IMR-90 (cell line): ENCODE measurements at regions not wholly inside any gene's neighbourhood (a gene's known extent, or its start where the extent isn't known, plus 50 kb on each side); places are given as distances from the start of the nearest gene placed in this dataset.

ENCODE experiments used
- ATAC-seq: fragments of 200-7000 bp; cut with Tn5 transposase; 2 replicates; pipeline ENCODE4 v1.9.1; 2020; ENCODE audit warnings: low read depth, mild to moderate bottlenecking, moderate library complexity
- BruUV-seq: library from RNA; stranded (reverse); fragments of 400-500 nt; replicated peaks from 2 replicates; lab custom pipeline; 2021; lab: Mats Ljungman, UMichigan
- CTCF ChIA-PET: fragments of 300-600 bp; formaldehyde crosslinking; extraction: SDS; loops from one replicate; lab custom pipeline; 2021; ENCODE audit warnings: antibody characterized with exemption; lab: Yijun Ruan, JAX
- POLR2A ChIA-PET: fragments of 300-600 bp; sonication (Branson Sonifier 250); formaldehyde crosslinking; loops from one replicate; lab custom pipeline; 2022; ENCODE audit warnings: antibody characterized with exemption; ENCODE audit not compliant: unreplicated experiment; lab: Charles Lee
- DNase-seq: peaks from one replicate; pipeline ENCODE4 v3.0.0; 2013
- H2AFZ ChIP-seq: replicated peaks from 2 replicates; pipeline ENCODE3; 2013; ENCODE audit warnings: low read length, mild to moderate bottlenecking; ENCODE audit not compliant: poor library complexity
- H2AK5ac ChIP-seq: 2 replicates; pipeline ENCODE4 v1.6.1; 2013; ENCODE audit warnings: low read depth, low read length, inconsistent platforms
- H2AK9ac ChIP-seq: replicated peaks from 2 replicates; pipeline ENCODE3; 2013; ENCODE audit warnings: mild to moderate bottlenecking, low read depth, low read length, moderate library complexity; ENCODE audit not compliant: poor library complexity
- H2BK120ac ChIP-seq: 2 replicates; pipeline ENCODE4 v1.6.1; 2013; ENCODE audit warnings: low read depth, low read length, inconsistent platforms
- H2BK15ac ChIP-seq: 3 replicates; pipeline ENCODE4 v1.6.1; 2013; ENCODE audit warnings: low read depth, low read length, inconsistent platforms
- H2BK20ac ChIP-seq: 2 replicates; pipeline ENCODE4 v1.6.1; 2013; ENCODE audit warnings: low read depth, mild to moderate bottlenecking, inconsistent platforms, low read length, moderate library complexity
- H2BK5ac ChIP-seq: 2 replicates; pipeline ENCODE4 v1.6.1; 2013; ENCODE audit warnings: mild to moderate bottlenecking, low read depth, low read length, inconsistent platforms; ENCODE audit not compliant: poor library complexity, severe bottlenecking
- H3K14ac ChIP-seq: replicated peaks from 2 replicates; pipeline ENCODE4 v1.6.1; 2013; ENCODE audit warnings: low read depth, low read length, inconsistent platforms
- H3K18ac ChIP-seq: 2 replicates; pipeline ENCODE4 v1.6.1; 2013; ENCODE audit warnings: low read depth, low read length, control low read depth
- H3K23ac ChIP-seq: 2 replicates; pipeline ENCODE4 v1.6.1; 2013; ENCODE audit warnings: low read depth, low read length, inconsistent platforms
- H3K27ac ChIP-seq: 2 replicates; pipeline ENCODE4 v1.5.1; 2013; ENCODE audit warnings: mild to moderate bottlenecking, control low read depth, low read length; ENCODE audit not compliant: insufficient read depth
- H3K27me3 ChIP-seq: 2 replicates; pipeline ENCODE4 v1.6.1; 2013; ENCODE audit warnings: low read length; ENCODE audit not compliant: control insufficient read depth, insufficient read depth
- H3K36me3 ChIP-seq: 2 replicates; pipeline ENCODE4 v1.6.1; 2013; ENCODE audit warnings: low read length, mixed read lengths; ENCODE audit not compliant: control insufficient read depth, insufficient read depth
- H3K4ac ChIP-seq: 2 replicates; pipeline ENCODE4 v1.6.1; 2013; ENCODE audit warnings: low read depth, low read length, inconsistent platforms
- H3K4me1 ChIP-seq: 2 replicates; pipeline ENCODE4 v1.6.1; 2013; ENCODE audit warnings: low read length, mixed read lengths; ENCODE audit not compliant: control insufficient read depth, insufficient read depth
- H3K4me2 ChIP-seq: 2 replicates; pipeline ENCODE4 v1.6.1; 2013; ENCODE audit warnings: low read depth, mild to moderate bottlenecking, control low read depth, low read length, moderate library complexity
- H3K4me3 ChIP-seq: 2 replicates; pipeline ENCODE4 v1.5.1; 2013; ENCODE audit warnings: low read depth, mild to moderate bottlenecking, control low read depth, low read length, moderate library complexity; ENCODE audit not compliant: insufficient read depth
- H3K56ac ChIP-seq: 2 replicates; pipeline ENCODE4 v1.6.1; 2013; ENCODE audit warnings: low read length, inconsistent platforms; ENCODE audit not compliant: insufficient read depth; ENCODE audit errors: extremely low read depth
- H3K79me1 ChIP-seq, 2 experiments: 2 replicates each; pipeline ENCODE4 v1.6.1; 2013; ENCODE audit warnings: low read length in 2 of 2, inconsistent platforms in 1 of 2, low read depth in 1 of 2
- H3K9ac ChIP-seq: 2 replicates; pipeline ENCODE4 v1.6.1; 2013; ENCODE audit warnings: low read depth, low read length, control low read depth
- H3K9me1 ChIP-seq: 2 replicates; pipeline ENCODE4 v1.6.1; 2013; ENCODE audit warnings: low read length, inconsistent platforms; ENCODE audit not compliant: insufficient read depth
- H3K9me3 ChIP-seq: 2 replicates; pipeline ENCODE4 v1.6.1; 2013; ENCODE audit warnings: low read length; ENCODE audit not compliant: control insufficient read depth, insufficient read depth
- H4K20me1 ChIP-seq: 2 replicates; pipeline ENCODE4 v1.6.1; 2013; ENCODE audit warnings: low read length, inconsistent platforms; ENCODE audit not compliant: insufficient read depth
- H4K5ac ChIP-seq: 2 replicates; pipeline ENCODE4 v1.6.1; 2013; ENCODE audit warnings: mild to moderate bottlenecking, low read depth, low read length, control low read depth
- H4K8ac ChIP-seq, 2 experiments: 2 replicates each; pipeline ENCODE4 v1.6.1; 2013; ENCODE audit warnings: low read depth in 2 of 2, low read length in 2 of 2, control low read depth in 1 of 2, inconsistent platforms in 1 of 2
- H4K91ac ChIP-seq: 2 replicates; pipeline ENCODE4 v1.6.1; 2013; ENCODE audit warnings: low read depth, low read length, inconsistent platforms; ENCODE audit not compliant: insufficient read depth
- BHLHE40 ChIP-seq: fragments of 150-350 bp; IDR thresholded peaks from 2 replicates; pipeline ENCODE4 v1.6.1; 2016; ENCODE audit warnings: mild to moderate bottlenecking, low read depth, low read length
- CEBPB ChIP-seq: IDR thresholded peaks from 2 replicates; pipeline ENCODE4 v1.6.1; 2012; ENCODE audit warnings: low read depth, low read length, improper control_type of control experiment
- CHD1 ChIP-seq: IDR thresholded peaks from 2 replicates; pipeline ENCODE4 v1.6.1; 2012; ENCODE audit warnings: low read depth, low read length, improper control_type of control experiment
- FOS ChIP-seq: fragments of 150-350 bp; IDR thresholded peaks from 2 replicates; pipeline ENCODE4 v1.6.1; 2016; ENCODE audit warnings: low read depth, low read length
- MAFK ChIP-seq: IDR thresholded peaks from 2 replicates; pipeline ENCODE4 v1.6.1; 2012; ENCODE audit warnings: low read depth, low read length, improper control_type of control experiment
- MAZ ChIP-seq: IDR thresholded peaks from 2 replicates; pipeline ENCODE4 v1.6.1; 2012; ENCODE audit warnings: low read depth, mild to moderate bottlenecking, low read length, improper control_type of control experiment, moderate library complexity, borderline replicate concordance
- MXI1 ChIP-seq: IDR thresholded peaks from 2 replicates; pipeline ENCODE4 v1.6.1; 2012; ENCODE audit warnings: low read depth, mild to moderate bottlenecking, low read length, moderate library complexity, borderline replicate concordance
- NFE2L2 ChIP-seq: fragments of 150-350 bp; IDR thresholded peaks from 2 replicates; pipeline ENCODE4 v1.6.1; 2016; ENCODE audit warnings: low read depth, mild to moderate bottlenecking, low read length
- POLR2A ChIP-seq: IDR thresholded peaks from 2 replicates; pipeline ENCODE4 v1.6.1; 2012; ENCODE audit warnings: mild to moderate bottlenecking, low read depth, low read length
- RAD21 ChIP-seq: IDR thresholded peaks from 2 replicates; pipeline ENCODE4 v1.6.1; 2012; ENCODE audit warnings: low read length, improper control_type of control experiment
- RCOR1 ChIP-seq: IDR thresholded peaks from 2 replicates; pipeline ENCODE4 v1.6.1; 2012; ENCODE audit warnings: mild to moderate bottlenecking, low read length, improper control_type of control experiment; ENCODE audit not compliant: insufficient replicate concordance
- RFX5 ChIP-seq: IDR thresholded peaks from 2 replicates; pipeline ENCODE4 v1.8.0; 2012; ENCODE audit warnings: low read depth, mild to moderate bottlenecking, low read length, moderate library complexity
- SMC3 ChIP-seq: fragments of 150-350 bp; IDR thresholded peaks from 2 replicates; pipeline ENCODE4 v1.6.1; 2016; ENCODE audit warnings: low read depth, mild to moderate bottlenecking, antibody characterized with exemption, low read length, moderate library complexity
- WGBS, 2 experiments: methylation state at CpG; one replicate each; pipeline versions ENCODE4 v1.1.5 to v1.1.7; 2013; ENCODE audit warnings: missing lambda C conversion rate in 2 of 2; ENCODE audit not compliant: insufficient read length in 1 of 2; ENCODE audit errors: extremely low coverage in 2 of 2; 5-methylcytosine and 5-hydroxymethylcytosine counted together
- dilution Hi-C: fragments of 300-500 bp; cut with HindIII; formaldehyde crosslinking; loops from one replicate; pipeline ENCODE4 v1.14.3; 2018; ENCODE audit warnings: low sequenced_read_pairs; ENCODE audit not compliant: unreplicated experiment
- in situ Hi-C: fragments of 300-500 bp; cut with MboI; formaldehyde crosslinking; loops from 3 replicates; pipeline ENCODE4 v1.14.3; 2019; ENCODE audit warnings: low sequenced_read_pairs, inconsistent platforms, mixed read lengths
- intact Hi-C: fragments of 100-400 bp; cut with micrococcal nuclease; formaldehyde crosslinking; loops from 2 replicates; pipeline ENCODE4 v1.10.0; 2022
- TF ChIP-seq, protein P1 (sequence below): conservative IDR thresholded peaks from 2 replicates; pipeline ENCODE4 v1.5.1; 2012; ENCODE audit warnings: mild to moderate bottlenecking, low read depth, low read length, improper control_type of control experiment
- TF ChIP-seq, protein P2 (sequence below): fragments of 150-350 bp; IDR thresholded peaks from 2 replicates; pipeline ENCODE4 v1.6.1; 2017; ENCODE audit warnings: mild to moderate bottlenecking, antibody characterized with exemption, low read length, low read depth
- TF ChIP-seq, protein P3 (sequence below): fragments of 150-350 bp; IDR thresholded peaks from 2 replicates; pipeline ENCODE4 v1.6.1; 2016; ENCODE audit warnings: low read depth, mild to moderate bottlenecking, low read length, moderate library complexity, borderline replicate concordance

DNA sequence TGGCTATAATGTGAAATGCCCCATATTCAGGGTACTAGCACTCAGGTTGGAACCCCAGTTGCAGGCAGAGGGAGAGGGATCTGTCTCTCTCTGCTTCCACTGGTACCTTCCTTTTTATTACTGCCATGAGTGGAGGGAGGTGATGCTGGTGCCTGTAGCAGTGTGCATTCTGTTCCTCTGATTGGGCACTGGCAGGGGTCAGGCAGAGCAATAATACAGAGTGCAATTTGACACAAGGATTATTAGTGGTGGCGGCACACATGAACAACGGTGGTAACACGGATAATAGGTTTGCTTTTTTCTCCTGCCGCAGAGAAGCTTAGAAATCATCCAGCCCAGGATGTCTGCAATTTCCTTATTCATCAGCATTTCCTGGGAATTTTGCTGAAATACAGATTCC lies 525.7 kb downstream of the SLC4A3 start:
- Histone ChIP-seq H3K56ac (no peak overlapping the region), H2BK15ac (no peak overlapping the region), H2BK120ac (no peak overlapping the region), H3K79me1 (no peaks in the 10 kb centered on the region), H2AK9ac (no peak overlapping the region), H3K4me2 (no peak overlapping the region), H3K9me1 (no peaks in the 10 kb centered on the region), H2AFZ (no peak overlapping the region), H3K4me1 (no peaks in the 10 kb centered on the region; the same call in 1 of the 2 replicates), H3K18ac (no peak overlapping the region), H3K9me3 (no peaks in the 10 kb centered on the region), H2BK5ac (no peak overlapping the region), H2BK20ac (no peak overlapping the region), H3K4me3 (no peak overlapping the region), H3K27ac (no peak overlapping the region), H3K36me3 (no peaks in the 10 kb centered on the region), H4K8ac (no peak overlapping the region), H4K20me1 (no peaks in the 10 kb centered on the region), H2AK5ac (no peak overlapping the region), H3K27me3 (no peaks in the 10 kb centered on the region; the same call in 1 of the 2 replicates), H4K91ac (no peak overlapping the region), H3K9ac (no peak overlapping the region), H3K23ac (no peak overlapping the region), H3K14ac (no peak overlapping the region), H4K5ac (no peak overlapping the region), H3K4ac (no peak overlapping the region)
- TF ChIP-seq SMC3 (no peak), RCOR1 (no peak), CHD1 (no peak), POLR2A (no peak), RAD21 (no peak), RFX5 (no peak), CEBPB (no peak), FOS (no peak), MAZ (no peak), NFE2L2 (no peak), MXI1 (no peak), MAFK (no peak), BHLHE40 (no peak)
- TF ChIP-seq, protein P1, sequence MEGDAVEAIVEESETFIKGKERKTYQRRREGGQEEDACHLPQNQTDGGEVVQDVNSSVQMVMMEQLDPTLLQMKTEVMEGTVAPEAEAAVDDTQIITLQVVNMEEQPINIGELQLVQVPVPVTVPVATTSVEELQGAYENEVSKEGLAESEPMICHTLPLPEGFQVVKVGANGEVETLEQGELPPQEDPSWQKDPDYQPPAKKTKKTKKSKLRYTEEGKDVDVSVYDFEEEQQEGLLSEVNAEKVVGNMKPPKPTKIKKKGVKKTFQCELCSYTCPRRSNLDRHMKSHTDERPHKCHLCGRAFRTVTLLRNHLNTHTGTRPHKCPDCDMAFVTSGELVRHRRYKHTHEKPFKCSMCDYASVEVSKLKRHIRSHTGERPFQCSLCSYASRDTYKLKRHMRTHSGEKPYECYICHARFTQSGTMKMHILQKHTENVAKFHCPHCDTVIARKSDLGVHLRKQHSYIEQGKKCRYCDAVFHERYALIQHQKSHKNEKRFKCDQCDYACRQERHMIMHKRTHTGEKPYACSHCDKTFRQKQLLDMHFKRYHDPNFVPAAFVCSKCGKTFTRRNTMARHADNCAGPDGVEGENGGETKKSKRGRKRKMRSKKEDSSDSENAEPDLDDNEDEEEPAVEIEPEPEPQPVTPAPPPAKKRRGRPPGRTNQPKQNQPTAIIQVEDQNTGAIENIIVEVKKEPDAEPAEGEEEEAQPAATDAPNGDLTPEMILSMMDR, result no peak
- TF ChIP-seq, protein P2, sequence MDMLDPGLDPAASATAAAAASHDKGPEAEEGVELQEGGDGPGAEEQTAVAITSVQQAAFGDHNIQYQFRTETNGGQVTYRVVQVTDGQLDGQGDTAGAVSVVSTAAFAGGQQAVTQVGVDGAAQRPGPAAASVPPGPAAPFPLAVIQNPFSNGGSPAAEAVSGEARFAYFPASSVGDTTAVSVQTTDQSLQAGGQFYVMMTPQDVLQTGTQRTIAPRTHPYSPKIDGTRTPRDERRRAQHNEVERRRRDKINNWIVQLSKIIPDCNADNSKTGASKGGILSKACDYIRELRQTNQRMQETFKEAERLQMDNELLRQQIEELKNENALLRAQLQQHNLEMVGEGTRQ, result no peak
- TF ChIP-seq, protein P3, sequence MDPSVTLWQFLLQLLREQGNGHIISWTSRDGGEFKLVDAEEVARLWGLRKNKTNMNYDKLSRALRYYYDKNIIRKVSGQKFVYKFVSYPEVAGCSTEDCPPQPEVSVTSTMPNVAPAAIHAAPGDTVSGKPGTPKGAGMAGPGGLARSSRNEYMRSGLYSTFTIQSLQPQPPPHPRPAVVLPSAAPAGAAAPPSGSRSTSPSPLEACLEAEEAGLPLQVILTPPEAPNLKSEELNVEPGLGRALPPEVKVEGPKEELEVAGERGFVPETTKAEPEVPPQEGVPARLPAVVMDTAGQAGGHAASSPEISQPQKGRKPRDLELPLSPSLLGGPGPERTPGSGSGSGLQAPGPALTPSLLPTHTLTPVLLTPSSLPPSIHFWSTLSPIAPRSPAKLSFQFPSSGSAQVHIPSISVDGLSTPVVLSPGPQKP, result no peak
- WGBS, 2 experiments, result no CpG with 5 or more reads among the region's 4 CpGs
- in situ Hi-C loops, result no loop called here
- DNase-seq (no peak), ATAC-seq (no peak)
- intact Hi-C loops, result no loop called here
- BruUV-seq, result no TSS peak
- dilution Hi-C loops, result no loop called here
- POLR2A ChIA-PET, result no interaction called here
- CTCF ChIA-PET, result no interaction called here
